AG04450 (cell line): ENCODE measurements at regions not wholly inside any gene's neighbourhood (a gene's known extent, or its start where the extent isn't known, plus 50 kb on each side); places are given as distances from the start of the nearest gene placed in this dataset.

ENCODE experiments used
- CTCF ChIA-PET: fragments of 300-600, 350-600 bp; formaldehyde crosslinking; extraction: SDS; loops from one replicate; lab custom pipeline; 2022; ENCODE audit warnings: antibody characterized with exemption, inconsistent platforms; lab: Charles Lee
- POLR2A ChIA-PET: fragments of 350-600 bp; formaldehyde crosslinking; extraction: SDS; loops from one replicate; lab custom pipeline; 2021; ENCODE audit warnings: antibody characterized with exemption, inconsistent platforms; lab: Yijun Ruan, JAX
- DNase-seq: peaks from one replicate; pipeline ENCODE4 v3.0.0-alpha.2; 2011; ENCODE audit warnings: low read depth, low spot score
- H3K27ac ChIP-seq: one replicate; pipeline ENCODE4 v1.5.1; 2012; ENCODE audit warnings: low read depth, low read length, control low read depth
- H3K27me3 ChIP-seq: one replicate; pipeline ENCODE4 v1.6.0; 2012; ENCODE audit warnings: low read length; ENCODE audit not compliant: control insufficient read depth, insufficient read depth
- H3K4me3 ChIP-seq: 2 replicates; pipeline ENCODE4 v1.5.1; 2011; ENCODE audit warnings: mild to moderate bottlenecking, low read depth, low read length, control low read depth
- H3K9me3 ChIP-seq: 2 replicates; pipeline ENCODE4 v1.5.1; 2012; ENCODE audit warnings: low read length; ENCODE audit not compliant: control insufficient read depth, insufficient read depth
- CTCF ChIP-seq: IDR thresholded peaks from 2 replicates; pipeline ENCODE4 v1.5.1; 2011; ENCODE audit warnings: low read depth, low read length, control low read depth, inconsistent platforms

GRCh38 chrX:121987835-121988234, 940.4 kb downstream of the GLUD2 start:
- ChIA-PET POLR2A (no interaction called here), CTCF (no interaction called here)
- Histone ChIP-seq H3K4me3 (no peak overlapping the region), H3K27me3 (no peaks in the 10 kb centered on the region), H3K27ac (no peak overlapping the region), H3K9me3 (no peaks in the 10 kb centered on the region)
- TF ChIP-seq CTCF: no peak
- DNase-seq: no peak

- no peak for TF ChIP-seq CTCF
- CTCF ChIA-PET: no interaction called here
Measured at GRCh38 chrX:122004127-122004526, 956.7 kb downstream of the GLUD2 start.

GRCh38 chrX:122026665-122027064, 979.3 kb downstream of the GLUD2 start:
- ChIA-PET POLR2A (no interaction called here), CTCF (no interaction called here)
- no peaks in the 10 kb centered on the region for H3K27me3 ChIP-seq
- DNase-seq: no peak
- H3K4me3 ChIP-seq: no peak overlapping the region
- no peak for TF ChIP-seq CTCF
- no peaks in the 10 kb centered on the region for H3K9me3 ChIP-seq
- no peak overlapping the region for H3K27ac ChIP-seq

More at GRCh38 chrX:122004127-122004526, 956.7 kb downstream of the GLUD2 start:
- POLR2A ChIA-PET: no interaction called here
- no peaks in the 10 kb centered on the region for H3K27me3 ChIP-seq
- no peak for DNase-seq
- H3K27ac ChIP-seq: no peak overlapping the region
- no peak overlapping the region for H3K4me3 ChIP-seq
- H3K9me3 ChIP-seq: peaks cover 7% of the 10 kb centered on the region; the same call in 1 of the 2 replicates

GRCh38 chrX:122046226-122046625, 998.8 kb downstream of the GLUD2 start:
- Histone ChIP-seq H3K9me3 (0 out of 2 replicates have a peak, but pooled peaks cover 2% of the 10 kb centered on the region), H3K27me3 (no peaks in the 10 kb centered on the region), H3K4me3 (no peak overlapping the region), H3K27ac (no peak overlapping the region)
- POLR2A ChIA-PET: no interaction called here
- CTCF ChIA-PET: no interaction called here
- DNase-seq: no peak
- no peak for TF ChIP-seq CTCF

- no peak for DNase-seq
- H3K4me3 ChIP-seq: no peak overlapping the region
- 0 out of 2 replicates have a peak, but pooled peaks cover 2% of the 10 kb centered on the region for H3K9me3 ChIP-seq
- no peak overlapping the region for H3K27ac ChIP-seq
- no peak for TF ChIP-seq CTCF
- ChIA-PET POLR2A (no interaction called here), CTCF (no interaction called here)
- no peaks in the 10 kb centered on the region for H3K27me3 ChIP-seq
Measured at GRCh38 chrX:122046815-122047214, 999.4 kb downstream of the GLUD2 start.
